H1 (cell line): ENCODE measurements at regions not wholly inside any gene's neighbourhood (a gene's known extent, or its start where the extent isn't known, plus 50 kb on each side); places are given as distances from the start of the nearest gene placed in this dataset.

ENCODE experiments used
- CTCF ChIA-PET: fragments of 300-600 bp; sonication (Branson Sonifier 250); formaldehyde crosslinking; loops from one replicate; lab custom pipeline; 2021; ENCODE audit not compliant: partially characterized antibody; lab: Charles Lee
- POLR2A ChIA-PET: fragments of 300-600 bp; sonication (Branson Sonifier 250); formaldehyde crosslinking; loops from one replicate; lab custom pipeline; 2021; ENCODE audit warnings: inconsistent platforms; ENCODE audit not compliant: partially characterized antibody; lab: Charles Lee
- DNase-seq, 2 experiments: peaks; one replicate each; pipeline versions ENCODE4 v3.0.0 to v3.0.0-alpha.2; 2010 to 2022; ENCODE audit warnings: low spot score in 2 of 2, low read depth in 1 of 2, mixed read lengths in 1 of 2
- FAIRE-seq: peaks from 2 replicates; lab custom pipeline; 2011; peaks lifted over from hg19 to GRCh38; lab: Jason Lieb, UNC
- H2AFZ ChIP-seq: 2 replicates; pipeline ENCODE4 v1.8.1; 2012; ENCODE audit warnings: low read length, inconsistent platforms
- H2AK5ac ChIP-seq: 2 replicates; pipeline ENCODE4 v1.6.1; 2013; ENCODE audit warnings: low read depth, low read length
- H2BK120ac ChIP-seq: replicated peaks from 2 replicates; pipeline ENCODE3; 2013; ENCODE audit warnings: low read depth, low read length, inconsistent platforms
- H2BK12ac ChIP-seq: 2 replicates; pipeline ENCODE4 v1.6.1; 2013; ENCODE audit warnings: low read depth, low read length
- H2BK15ac ChIP-seq: 2 replicates; pipeline ENCODE4 v1.6.1; 2013; ENCODE audit warnings: low read length
- H2BK20ac ChIP-seq: 2 replicates; pipeline ENCODE4 v1.6.1; 2013; ENCODE audit warnings: low read length
- H2BK5ac ChIP-seq: 2 replicates; pipeline ENCODE4 v1.6.1; 2013; ENCODE audit warnings: low read depth, low read length
- H3K14ac ChIP-seq: 2 replicates; pipeline ENCODE4 v1.6.1; 2013; ENCODE audit warnings: inconsistent platforms; ENCODE audit not compliant: insufficient read length
- H3K18ac ChIP-seq: 2 replicates; pipeline ENCODE4 v1.6.1; 2013; ENCODE audit warnings: low read length; ENCODE audit errors: extremely low read depth
- H3K23ac ChIP-seq: 2 replicates; pipeline ENCODE4 v1.6.1; 2013; ENCODE audit warnings: inconsistent platforms; ENCODE audit not compliant: insufficient read length
- H3K23me2 ChIP-seq: 2 replicates; pipeline ENCODE4 v1.6.1; 2013; ENCODE audit warnings: low read depth, low read length
- H3K27ac ChIP-seq: 2 replicates; pipeline ENCODE4 v1.6.1; 2011; ENCODE audit warnings: low read depth, low read length, inconsistent platforms
- H3K27me3 ChIP-seq, 4 experiments: replicated peaks in 1 of 4; 1 replicate in 1 of 4; 2 replicates in 3 of 4; pipeline versions ENCODE4 v1.6.1 to v1.8.1; 2011 to 2013; ENCODE audit warnings: low read length in 3 of 4, mild to moderate bottlenecking in 3 of 4, inconsistent platforms in 2 of 4, mixed read lengths in 2 of 4, moderate library complexity in 1 of 4; ENCODE audit not compliant: control insufficient read depth in 3 of 4, insufficient read depth in 3 of 4; ENCODE audit errors: extremely low read depth in 1 of 4
- H3K36me3 ChIP-seq, 4 experiments: 2 replicates each; pipeline versions ENCODE4 v1.6.1 to v1.8.1; 2011 to 2013; ENCODE audit warnings: mild to moderate bottlenecking in 4 of 4, low read length in 3 of 4, moderate library complexity in 2 of 4, control low read depth in 1 of 4, inconsistent platforms in 1 of 4; ENCODE audit not compliant: insufficient read depth in 4 of 4, control insufficient read depth in 2 of 4
- H3K4ac ChIP-seq: replicated peaks from 2 replicates; pipeline ENCODE3; 2013; ENCODE audit warnings: low read length, low read depth, mixed read lengths, inconsistent platforms; ENCODE audit not compliant: insufficient read length
- H3K4me1 ChIP-seq, 4 experiments: replicated peaks in 1 of 4; 1 replicate in 1 of 4; 2 replicates in 3 of 4; pipeline versions ENCODE4 v1.6.1 to v1.8.1; 2011 to 2013; ENCODE audit warnings: low read length in 3 of 4, inconsistent platforms in 2 of 4, mixed read lengths in 1 of 4; ENCODE audit not compliant: insufficient read depth in 4 of 4, control insufficient read depth in 3 of 4
- H3K4me2 ChIP-seq, 2 experiments: 2 replicates each; pipeline versions ENCODE4 v1.6.1 to v1.8.1; 2011 to 2013; ENCODE audit warnings: low read depth in 2 of 2, low read length in 2 of 2, control low read depth in 1 of 2, inconsistent platforms in 1 of 2, mild to moderate bottlenecking in 1 of 2; ENCODE audit not compliant: insufficient read depth in 1 of 2
- H3K4me3 ChIP-seq, 4 experiments: fragments of 200-600, 300-600 bp in 1 of 4; sonication (generic), shearing (Covaris generic), sonication (Bioruptor Twin) in 1 of 4; 2 replicates each; pipeline versions ENCODE4 v1.5.1 to v1.8.1; 2011 to 2016; ENCODE audit warnings: low read length in 4 of 4, low read depth in 3 of 4, control low read depth in 2 of 4, inconsistent platforms in 2 of 4, mild to moderate bottlenecking in 2 of 4, mixed read lengths in 1 of 4, moderate library complexity in 1 of 4; ENCODE audit not compliant: insufficient read depth in 2 of 4; ENCODE audit errors: extremely low read depth in 1 of 4
- H3K56ac ChIP-seq: replicated peaks from 2 replicates; pipeline ENCODE3; 2013; ENCODE audit warnings: low read depth, mild to moderate bottlenecking, mixed read lengths, low read length, inconsistent platforms; ENCODE audit not compliant: insufficient read length
- H3K79me1 ChIP-seq: 2 replicates; pipeline ENCODE4 v1.6.1; 2013; ENCODE audit warnings: low read depth, low read length, control low read depth
- H3K79me2 ChIP-seq, 2 experiments: 2 replicates each; pipeline versions ENCODE4 v1.6.1 to v1.8.1; 2012 to 2013; ENCODE audit warnings: low read length in 2 of 2, mild to moderate bottlenecking in 2 of 2, inconsistent platforms in 1 of 2; ENCODE audit not compliant: insufficient read depth in 2 of 2, control insufficient read depth in 1 of 2
- H3K9ac ChIP-seq, 4 experiments: replicated peaks in 1 of 4; 1 replicate in 1 of 4; 2 replicates in 3 of 4; pipeline versions ENCODE4 v1.6.1 to v1.8.1; 2011 to 2013; ENCODE audit warnings: low read depth in 3 of 4, low read length in 3 of 4, control low read depth in 2 of 4, mild to moderate bottlenecking in 2 of 4, moderate library complexity in 2 of 4, inconsistent platforms in 1 of 4; ENCODE audit errors: extremely low read depth in 1 of 4
- H3K9me3 ChIP-seq, 2 experiments: 2 replicates each; pipeline versions ENCODE4 v1.6.1 to v1.8.1; 2012 to 2013; ENCODE audit warnings: mild to moderate bottlenecking in 2 of 2, moderate library complexity in 2 of 2, control low read depth in 1 of 2, inconsistent platforms in 1 of 2, low read depth in 1 of 2, low read length in 1 of 2, mixed read lengths in 1 of 2; ENCODE audit not compliant: insufficient read depth in 2 of 2
- H4K20me1 ChIP-seq, 2 experiments: replicated peaks in 1 of 2; 2 replicates each; pipeline versions ENCODE3 to v1.8.1; 2011 to 2013; ENCODE audit warnings: inconsistent platforms in 2 of 2, low read length in 2 of 2, mild to moderate bottlenecking in 1 of 2; ENCODE audit not compliant: insufficient read depth in 2 of 2, control insufficient read depth in 1 of 2
- H4K5ac ChIP-seq: 2 replicates; pipeline ENCODE4 v1.6.1; 2013; ENCODE audit warnings: low read length, low read depth, mixed read lengths, inconsistent platforms; ENCODE audit not compliant: insufficient read length
- H4K8ac ChIP-seq: 2 replicates; pipeline ENCODE4 v1.8.0; 2013; ENCODE audit warnings: mild to moderate bottlenecking, moderate library complexity, low read length, inconsistent platforms; ENCODE audit not compliant: insufficient read depth; ENCODE audit errors: extremely low read depth
- H4K91ac ChIP-seq: replicated peaks from 2 replicates; pipeline ENCODE3; 2013; ENCODE audit warnings: low read length, mixed read lengths, inconsistent platforms; ENCODE audit not compliant: insufficient read length
- CBX5 ChIP-seq: fragments of 300-800, 300-1000 bp; sonication (generic); IDR thresholded peaks from 2 replicates; pipeline ENCODE4 v1.7.1; 2016; ENCODE audit warnings: antibody characterized with exemption, low read length, low read depth
- CHD1 ChIP-seq: IDR thresholded peaks from 2 replicates; pipeline ENCODE4 v1.6.1; 2012; ENCODE audit warnings: low read depth, low read length, improper control_type of control experiment
- EP300 ChIP-seq, 2 experiments: IDR thresholded peaks; 1 replicate in 1 of 2; 2 replicates in 1 of 2; pipeline ENCODE4 v1.6.1; 2011 to 2012; ENCODE audit warnings: low read depth in 2 of 2, low read length in 2 of 2, mild to moderate bottlenecking in 2 of 2, borderline replicate concordance in 1 of 2, inconsistent platforms in 1 of 2, moderate library complexity in 1 of 2
- GTF2F1 ChIP-seq: IDR thresholded peaks from 2 replicates; pipeline ENCODE4 v1.6.1; 2012; ENCODE audit warnings: low read depth, low read length, improper control_type of control experiment, borderline replicate concordance
- JUND ChIP-seq: IDR thresholded peaks from 2 replicates; pipeline ENCODE4 v1.6.1; 2011; ENCODE audit warnings: mild to moderate bottlenecking, improper control_type of control experiment, low read length
- KDM5A ChIP-seq: fragments of 200-600 bp; IDR thresholded peaks from 2 replicates; pipeline ENCODE4 v1.7.1; 2012; ENCODE audit warnings: mild to moderate bottlenecking, low read length, inconsistent platforms, mixed read lengths
- TEAD4 ChIP-seq: IDR thresholded peaks from 2 replicates; pipeline ENCODE4 v1.6.1; 2012; ENCODE audit warnings: low read depth, low read length, inconsistent platforms, mixed read lengths
- WGBS, 2 experiments: shearing (Covaris generic) in 1 of 2; methylation state at CpG; one replicate each; pipeline versions ENCODE4 v1.1.6 to v1.1.7; 2013 to 2015; ENCODE audit warnings: low lambda C conversion rate in 2 of 2, mixed read lengths in 2 of 2, inconsistent platforms in 1 of 2, low coverage in 1 of 2, missing lambda C conversion rate in 1 of 2; ENCODE audit not compliant: insufficient replicate concordance in 2 of 2, insufficient coverage in 1 of 2, insufficient read length in 1 of 2; ENCODE audit errors: extremely low coverage in 1 of 2, missing lambda C conversion rate in 1 of 2; 5-methylcytosine and 5-hydroxymethylcytosine counted together

DNA sequence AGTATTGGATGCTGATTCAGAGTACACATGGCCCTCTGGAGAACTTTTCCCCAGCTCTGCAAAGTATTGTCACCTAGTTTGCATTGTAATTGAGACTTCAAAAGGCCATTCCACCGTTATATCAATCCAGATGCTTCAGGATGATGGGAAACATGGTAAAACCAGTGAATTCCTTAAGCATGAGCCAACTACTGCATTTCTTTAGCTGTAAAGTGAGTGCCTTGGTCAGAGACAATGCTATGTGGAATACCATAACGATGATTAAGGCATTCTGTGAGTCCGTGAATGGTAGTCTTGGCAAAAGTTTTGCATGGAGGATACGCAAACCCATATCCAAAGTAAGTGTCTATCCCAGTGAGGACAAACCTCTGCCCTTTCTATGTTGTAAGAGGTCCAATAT, 355.2 kb downstream of the DCAF12L2 start:
- no peak overlapping the region for H2BK15ac ChIP-seq
- no peak overlapping the region for H2BK20ac ChIP-seq
- no peak overlapping the region for H3K18ac ChIP-seq
- H3K4me1 ChIP-seq = no peaks in the 10 kb centered on the region
- H3K4me3 ChIP-seq = no peak overlapping the region
- ChIA-PET CTCF (no interaction called here), POLR2A (no interaction called here)
- no peak overlapping the region for H3K27ac ChIP-seq
- H3K14ac ChIP-seq = no peak overlapping the region
- H2BK12ac ChIP-seq = no peak overlapping the region
- H4K20me1 ChIP-seq = no peaks in the 10 kb centered on the region
- no peak overlapping the region for H3K56ac ChIP-seq
- no peak overlapping the region for H4K5ac ChIP-seq
- TF ChIP-seq JUND = no peak
- no peak for TF ChIP-seq TEAD4
- no peak for TF ChIP-seq CBX5
- TF ChIP-seq GTF2F1 = no peak
- TF ChIP-seq CHD1 = no peak
- TF ChIP-seq EP300 (IDR thresholded peaks at IDR 0.05; ENCODE audit: borderline replicate concordance in 1 of 2, low read depth in 2 of 2, low read length in 2 of 2) = no peak
- TF ChIP-seq KDM5A = no peak
- H4K8ac ChIP-seq = no peak overlapping the region
- no peak overlapping the region for H3K23ac ChIP-seq
- H3K4me2 ChIP-seq = no peak overlapping the region
- H2AK5ac ChIP-seq = no peak overlapping the region
- DNase-seq = no peak
- H4K91ac ChIP-seq = no peak overlapping the region
- WGBS, 2 experiments = 68% methylated on average over 4 of the region's 4 CpGs; no CpG with 5 or more reads in 1 of the 2 experiments
- no peaks in the 10 kb centered on the region for H3K79me2 ChIP-seq
- H3K27me3 ChIP-seq = no peaks in the 10 kb centered on the region
- H3K9me3 ChIP-seq = no peaks in the 10 kb centered on the region
- no peak overlapping the region for H2BK120ac ChIP-seq
- no peaks in the 10 kb centered on the region for H3K36me3 ChIP-seq
- H2BK5ac ChIP-seq = no peak overlapping the region
- H3K4ac ChIP-seq = no peak overlapping the region
- no peak for FAIRE-seq
- H3K79me1 ChIP-seq = no peaks in the 10 kb centered on the region
- no peak overlapping the region for H3K9ac ChIP-seq
- H2AFZ ChIP-seq = no peak overlapping the region
- no peaks in the 10 kb centered on the region for H3K23me2 ChIP-seq
